OCI-LY3 (cell line): ENCODE measurements at regions not wholly inside any gene's neighbourhood (a gene's known extent, or its start where the extent isn't known, plus 50 kb on each side); places are given as distances from the start of the nearest gene placed in this dataset.

ENCODE experiments used
- H2AFZ ChIP-seq: fragments of 200-600, 300-600 bp; shearing (Covaris generic); 2 replicates; pipeline ENCODE4 v1.6.0; 2014; ENCODE audit warnings: antibody characterized with exemption, low read depth, low read length
- H3K27ac ChIP-seq: fragments of 200-600, 300-600 bp; sonication (generic); 2 replicates; pipeline ENCODE4 v1.5.1; 2014; ENCODE audit warnings: mild to moderate bottlenecking, low read length, moderate library complexity, mixed read lengths
- H3K27me3 ChIP-seq: fragments of 200-600, 300-600 bp; sonication (generic); 2 replicates; pipeline ENCODE4 v1.6.1; 2014; ENCODE audit warnings: low read depth, low read length, mixed read lengths
- H3K36me3 ChIP-seq: fragments of 200-600, 300-600 bp; sonication (generic); replicated peaks from 2 replicates; pipeline ENCODE3; 2014; ENCODE audit warnings: low read depth, low read length, mixed read lengths
- H3K4me1 ChIP-seq: fragments of 300-600, 200-600 bp; sonication (generic); 2 replicates; pipeline ENCODE4 v1.6.1; 2014; ENCODE audit warnings: low read length, mixed read lengths
- H3K4me2 ChIP-seq: fragments of 200-600, 300-600 bp; sonication (generic); 2 replicates; pipeline ENCODE4 v1.6.1; 2014; ENCODE audit warnings: low read length, mixed read lengths
- H3K4me3 ChIP-seq: fragments of 300-600, 200-600 bp; sonication (generic); 2 replicates; pipeline ENCODE4 v1.5.1; 2014; ENCODE audit warnings: antibody characterized with exemption, mild to moderate bottlenecking, low read length, moderate library complexity
- H3K79me2 ChIP-seq: fragments of 300-600, 200-600 bp; shearing (Covaris generic); 2 replicates; pipeline ENCODE4 v1.6.1; 2014; ENCODE audit warnings: mild to moderate bottlenecking, low read length, mixed read lengths
- H3K9ac ChIP-seq: fragments of 300-600, 200-600 bp; shearing (Covaris generic); 2 replicates; pipeline ENCODE4 v1.6.0; 2014; ENCODE audit warnings: mild to moderate bottlenecking, low read length, moderate library complexity
- H3K9me3 ChIP-seq: fragments of 200-600, 300-600 bp; shearing (Covaris generic); 2 replicates; pipeline ENCODE4 v1.6.1; 2014; ENCODE audit warnings: low read length, mixed read lengths; ENCODE audit not compliant: insufficient read depth
- H4K20me1 ChIP-seq: fragments of 200-600, 300-600 bp; sonication (generic); 2 replicates; pipeline ENCODE4 v1.6.1; 2016; ENCODE audit warnings: low read length, mixed read lengths; ENCODE audit not compliant: insufficient read depth
- EZH2phosphoT487 ChIP-seq: fragments of 200-600 bp; shearing (Covaris generic); IDR thresholded peaks from 2 replicates; pipeline ENCODE4 v1.6.1; 2018; ENCODE audit warnings: antibody characterized with exemption, mixed run types, low read depth
- TF ChIP-seq, protein P1 (sequence below): fragments of 200-600, 300-600 bp; sonication (generic); IDR thresholded peaks from 2 replicates; pipeline ENCODE4 v1.5.1; 2014; ENCODE audit warnings: antibody characterized with exemption, low read length, low read depth

DNA sequence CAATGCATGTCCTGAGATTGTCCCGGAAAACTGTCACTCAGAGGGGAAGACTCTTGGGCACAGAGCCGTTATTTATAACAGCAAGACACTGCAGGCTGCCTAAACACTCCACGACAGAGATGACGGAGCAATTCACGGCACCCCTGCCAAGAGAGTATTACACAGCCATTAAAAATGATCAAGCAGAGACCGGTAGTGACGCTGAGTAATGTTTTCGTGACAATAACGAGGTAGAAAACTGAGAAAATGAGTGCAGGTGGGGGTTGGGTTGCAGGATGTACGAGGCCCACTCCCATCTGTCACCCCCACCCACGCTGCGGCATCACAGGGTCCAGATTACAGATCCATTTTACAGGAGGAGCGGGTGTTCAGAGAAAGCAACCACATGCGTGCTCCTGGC, 58.9 kb upstream of the LINGO1 start:
- no peaks in the 10 kb centered on the region for H3K9me3 ChIP-seq
- no peaks in the 10 kb centered on the region for H3K4me1 ChIP-seq
- H3K9ac ChIP-seq = no peak overlapping the region
- no peaks in the 10 kb centered on the region for H3K36me3 ChIP-seq
- TF ChIP-seq EZH2phosphoT487 = no peak
- TF ChIP-seq, protein P1, sequence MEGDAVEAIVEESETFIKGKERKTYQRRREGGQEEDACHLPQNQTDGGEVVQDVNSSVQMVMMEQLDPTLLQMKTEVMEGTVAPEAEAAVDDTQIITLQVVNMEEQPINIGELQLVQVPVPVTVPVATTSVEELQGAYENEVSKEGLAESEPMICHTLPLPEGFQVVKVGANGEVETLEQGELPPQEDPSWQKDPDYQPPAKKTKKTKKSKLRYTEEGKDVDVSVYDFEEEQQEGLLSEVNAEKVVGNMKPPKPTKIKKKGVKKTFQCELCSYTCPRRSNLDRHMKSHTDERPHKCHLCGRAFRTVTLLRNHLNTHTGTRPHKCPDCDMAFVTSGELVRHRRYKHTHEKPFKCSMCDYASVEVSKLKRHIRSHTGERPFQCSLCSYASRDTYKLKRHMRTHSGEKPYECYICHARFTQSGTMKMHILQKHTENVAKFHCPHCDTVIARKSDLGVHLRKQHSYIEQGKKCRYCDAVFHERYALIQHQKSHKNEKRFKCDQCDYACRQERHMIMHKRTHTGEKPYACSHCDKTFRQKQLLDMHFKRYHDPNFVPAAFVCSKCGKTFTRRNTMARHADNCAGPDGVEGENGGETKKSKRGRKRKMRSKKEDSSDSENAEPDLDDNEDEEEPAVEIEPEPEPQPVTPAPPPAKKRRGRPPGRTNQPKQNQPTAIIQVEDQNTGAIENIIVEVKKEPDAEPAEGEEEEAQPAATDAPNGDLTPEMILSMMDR = no peak
- no peaks in the 10 kb centered on the region for H3K79me2 ChIP-seq
- peaks cover 11% of the 10 kb centered on the region; the same call in 1 of the 2 replicates for H3K27me3 ChIP-seq
- H3K27ac ChIP-seq = no peak overlapping the region
- H3K4me3 ChIP-seq = no peak overlapping the region
- no peaks in the 10 kb centered on the region for H4K20me1 ChIP-seq
- H2AFZ ChIP-seq = no peak overlapping the region
- H3K4me2 ChIP-seq = no peak overlapping the region

DNA sequence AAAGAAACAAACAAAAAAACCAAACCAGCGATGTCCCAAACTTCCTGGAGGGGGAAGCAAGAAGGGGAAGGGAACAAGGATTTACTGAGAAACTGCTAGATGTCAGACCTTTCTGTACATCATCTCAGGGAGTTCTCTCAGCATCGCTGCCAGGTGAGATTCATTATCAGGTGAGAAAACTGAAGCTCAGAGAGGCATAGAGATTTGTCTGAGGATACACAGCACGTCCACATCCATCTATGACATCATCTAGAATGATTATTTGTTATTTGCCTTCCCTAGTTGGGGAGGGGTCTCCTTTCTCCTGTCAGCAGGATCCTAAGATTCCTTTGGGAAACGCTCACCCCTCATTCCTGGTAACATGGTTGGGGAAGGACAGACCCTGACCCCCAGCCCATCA, 57.1 kb upstream of the LINGO1 start:
- no peak for TF ChIP-seq EZH2phosphoT487
- TF ChIP-seq, protein P1 = no peak
- Histone ChIP-seq H3K79me2 (no peaks in the 10 kb centered on the region), H3K27me3 (peaks cover 11% of the 10 kb centered on the region; the same call in 1 of the 2 replicates), H3K9me3 (no peaks in the 10 kb centered on the region), H3K27ac (no peak overlapping the region), H2AFZ (no peak overlapping the region), H3K4me2 (no peak overlapping the region), H3K36me3 (no peaks in the 10 kb centered on the region), H3K4me1 (no peaks in the 10 kb centered on the region), H4K20me1 (no peaks in the 10 kb centered on the region), H3K9ac (no peak overlapping the region), H3K4me3 (no peak overlapping the region)

DNA sequence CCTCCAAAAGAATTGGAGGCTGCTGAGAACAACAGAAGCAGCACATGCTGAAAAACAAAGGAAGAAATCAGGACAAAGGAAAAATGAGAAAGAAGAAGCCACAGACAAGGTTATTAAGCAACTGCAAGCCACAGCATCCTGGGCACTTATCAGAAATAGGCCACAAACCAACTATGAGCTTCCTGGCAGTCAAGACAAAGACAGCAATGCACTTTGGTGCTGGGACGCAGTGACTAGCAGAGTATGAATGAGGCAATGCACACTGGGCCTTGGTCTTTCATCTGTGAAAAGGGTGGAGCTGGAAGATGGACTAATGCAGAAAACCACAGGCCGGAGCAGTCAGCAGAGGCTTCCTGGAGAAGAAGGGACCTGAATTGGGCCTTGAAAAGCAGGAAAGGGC, 56.0 kb upstream of the LINGO1 start:
- Histone ChIP-seq H4K20me1 (no peaks in the 10 kb centered on the region), H3K4me3 (no peak overlapping the region), H3K4me2 (no peak overlapping the region), H3K9me3 (no peaks in the 10 kb centered on the region), H3K27me3 (peaks cover 11% of the 10 kb centered on the region; the same call in 1 of the 2 replicates), H3K9ac (no peak overlapping the region), H3K79me2 (no peaks in the 10 kb centered on the region), H3K36me3 (no peaks in the 10 kb centered on the region), H3K4me1 (peaks cover 1% of the 10 kb centered on the region; the same call in 1 of the 2 replicates), H2AFZ (no peak overlapping the region), H3K27ac (no peak overlapping the region)
- TF ChIP-seq EZH2phosphoT487 = no peak
- TF ChIP-seq, protein P1 = no peak

DNA sequence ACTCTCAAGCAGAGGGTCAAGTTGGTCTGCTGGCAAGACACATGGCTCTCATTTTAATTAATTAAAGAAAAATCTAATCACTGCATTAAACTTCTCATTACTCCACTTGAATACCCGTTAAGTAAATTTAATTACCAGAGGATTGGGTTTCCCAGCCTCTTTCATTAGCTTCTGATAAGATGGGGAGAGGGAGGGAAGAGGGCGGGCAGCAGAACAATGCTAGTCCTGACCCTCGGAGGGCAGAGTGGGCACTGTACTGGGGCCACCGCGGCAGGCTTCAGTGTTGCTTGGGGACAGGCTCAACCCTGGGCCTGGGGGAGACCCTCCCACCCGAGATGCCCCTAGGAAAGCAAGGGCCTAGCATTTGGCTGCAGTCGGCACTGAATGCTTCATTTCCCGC, 55.6 kb upstream of the LINGO1 start:
- no peak overlapping the region for H3K9ac ChIP-seq
- no peaks in the 10 kb centered on the region for H3K9me3 ChIP-seq
- TF ChIP-seq EZH2phosphoT487 = no peak
- TF ChIP-seq, protein P1 = no peak
- H3K4me1 ChIP-seq = peaks cover 6% of the 10 kb centered on the region; the same call in 1 of the 2 replicates
- H3K27me3 ChIP-seq = peaks cover 13% of the 10 kb centered on the region
- no peak overlapping the region for H3K4me3 ChIP-seq
- no peaks in the 10 kb centered on the region for H4K20me1 ChIP-seq
- no peak overlapping the region for H3K4me2 ChIP-seq
- H3K79me2 ChIP-seq = no peaks in the 10 kb centered on the region
- H3K36me3 ChIP-seq = no peaks in the 10 kb centered on the region
- H3K27ac ChIP-seq = no peak overlapping the region
- no peak overlapping the region for H2AFZ ChIP-seq
